Coronary artery (tissue), 2 donors: ENCODE measurements at regions not wholly inside any gene's neighbourhood (a gene's known extent, or its start where the extent isn't known, plus 50 kb on each side); places are given as distances from the start of the nearest gene placed in this dataset.

Experiments used
- DNase-seq: peaks from one replicate; pipeline ENCODE4 v3.0.0-alpha.2; 2017; ENCODE audit warnings: low spot score
- H3K27ac ChIP-seq, 2 donors: fragments of 200-600 bp; sonication (generic); one replicate each; pipeline ENCODE4 v1.5.1; 2016 to 2019
- H3K4me3 ChIP-seq: fragments of 200-600 bp; sonication (generic); 2 replicates; pipeline ENCODE4 v1.5.1; 2016; ENCODE audit warnings: mild to moderate bottlenecking, moderate library complexity
- TF ChIP-seq, protein P1 (sequence below): fragments of 200-600 bp; sonication (generic); IDR thresholded peaks from one replicate; pipeline ENCODE4 v1.5.1; 2019; ENCODE audit warnings: antibody characterized with exemption

DNA sequence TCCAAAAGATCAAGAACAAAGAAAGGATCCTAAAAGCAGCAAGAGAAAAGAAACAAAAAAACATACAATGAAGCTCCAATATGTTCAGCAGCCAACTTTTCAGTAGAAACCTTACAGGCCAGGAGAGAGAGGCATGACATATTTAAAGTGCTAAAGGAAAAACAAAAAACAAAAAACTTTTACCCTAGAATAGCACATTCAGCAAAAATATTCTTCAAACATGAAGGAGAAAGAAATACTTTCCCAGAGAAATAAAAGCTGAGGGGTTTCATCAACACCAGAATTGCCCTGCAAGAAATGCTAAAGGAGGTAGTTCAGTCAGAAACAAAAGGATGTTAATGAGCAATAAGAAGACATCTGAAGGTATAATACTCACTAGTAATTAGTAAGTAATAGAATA, 753.5 kb upstream of the POT1 start:
- no peak for DNase-seq

DNA sequence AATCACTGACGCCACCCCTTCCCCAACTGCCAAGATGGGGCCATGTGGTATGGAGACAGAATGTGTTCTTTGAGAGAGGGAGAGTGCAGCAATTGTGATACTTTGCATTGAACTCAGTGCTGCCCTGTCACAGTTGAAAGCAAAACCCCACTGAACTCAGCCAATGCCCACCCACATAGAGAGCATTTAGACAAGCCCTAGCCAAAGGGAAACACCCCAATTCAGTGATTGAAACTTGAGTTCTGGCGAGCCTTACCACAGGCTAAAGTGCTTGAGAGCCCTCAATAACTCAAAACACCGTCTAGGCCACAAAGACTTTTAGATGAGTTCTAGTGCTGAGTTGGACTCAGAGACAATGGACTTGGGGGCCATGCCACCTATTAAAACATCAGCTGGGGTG, 751.9 kb upstream of the POT1 start:
- DNase-seq: no peak
- H3K4me3 ChIP-seq: no peak overlapping the region

More for the DNA sequence above, 753.5 kb upstream of the POT1 start:
- no peak overlapping the region for H3K27ac ChIP-seq
- no peak overlapping the region for H3K4me3 ChIP-seq
- TF ChIP-seq, protein P1, sequence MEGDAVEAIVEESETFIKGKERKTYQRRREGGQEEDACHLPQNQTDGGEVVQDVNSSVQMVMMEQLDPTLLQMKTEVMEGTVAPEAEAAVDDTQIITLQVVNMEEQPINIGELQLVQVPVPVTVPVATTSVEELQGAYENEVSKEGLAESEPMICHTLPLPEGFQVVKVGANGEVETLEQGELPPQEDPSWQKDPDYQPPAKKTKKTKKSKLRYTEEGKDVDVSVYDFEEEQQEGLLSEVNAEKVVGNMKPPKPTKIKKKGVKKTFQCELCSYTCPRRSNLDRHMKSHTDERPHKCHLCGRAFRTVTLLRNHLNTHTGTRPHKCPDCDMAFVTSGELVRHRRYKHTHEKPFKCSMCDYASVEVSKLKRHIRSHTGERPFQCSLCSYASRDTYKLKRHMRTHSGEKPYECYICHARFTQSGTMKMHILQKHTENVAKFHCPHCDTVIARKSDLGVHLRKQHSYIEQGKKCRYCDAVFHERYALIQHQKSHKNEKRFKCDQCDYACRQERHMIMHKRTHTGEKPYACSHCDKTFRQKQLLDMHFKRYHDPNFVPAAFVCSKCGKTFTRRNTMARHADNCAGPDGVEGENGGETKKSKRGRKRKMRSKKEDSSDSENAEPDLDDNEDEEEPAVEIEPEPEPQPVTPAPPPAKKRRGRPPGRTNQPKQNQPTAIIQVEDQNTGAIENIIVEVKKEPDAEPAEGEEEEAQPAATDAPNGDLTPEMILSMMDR: no peak

DNA sequence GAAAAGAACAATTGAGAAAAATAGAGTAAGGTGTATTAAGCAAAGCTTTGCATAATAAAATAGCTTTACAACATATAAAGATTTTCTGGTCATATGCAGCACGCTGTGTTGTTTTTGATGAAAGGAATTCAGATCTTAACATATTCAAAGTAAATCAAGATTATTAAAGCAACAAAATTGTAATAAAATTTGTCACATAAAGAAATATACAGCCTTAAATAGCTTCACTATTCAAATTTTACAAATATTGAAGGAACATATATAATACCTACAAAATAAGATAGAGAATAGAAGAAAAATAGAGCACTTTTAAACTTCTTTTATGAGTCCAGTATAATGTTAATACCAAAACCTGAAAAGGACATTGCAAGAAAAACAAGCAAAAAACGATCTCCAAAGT, 749.1 kb upstream of the POT1 start:
- DNase-seq: no peak
- TF ChIP-seq, protein P1: no peak

More for the DNA sequence above, 751.9 kb upstream of the POT1 start:
- no peak overlapping the region for H3K27ac ChIP-seq
- TF ChIP-seq, protein P1: no peak

DNA sequence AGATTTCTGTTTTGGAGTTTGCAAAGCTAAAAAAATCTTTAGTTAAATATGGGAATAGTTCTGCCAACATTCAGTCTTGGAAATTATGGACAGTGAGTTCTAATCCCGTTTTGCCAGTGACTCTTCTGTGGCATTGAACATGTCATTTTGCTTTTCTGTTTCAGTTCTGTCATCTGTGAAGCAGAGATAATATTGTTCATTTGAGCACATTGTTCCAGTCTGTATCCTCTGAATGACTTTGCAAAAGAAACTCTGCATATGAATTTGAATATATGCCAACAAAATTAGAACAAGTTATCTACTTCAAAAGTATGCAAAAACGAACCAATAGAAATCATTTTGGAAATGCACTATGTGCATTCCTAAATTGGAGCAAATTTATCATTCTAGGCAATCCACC, 746.0 kb upstream of the POT1 start:
- TF ChIP-seq, protein P1: no peak
- Histone ChIP-seq H3K4me3 (no peak overlapping the region), H3K27ac (no peak overlapping the region)
- DNase-seq: no peak

More for the DNA sequence above, 749.1 kb upstream of the POT1 start:
- Histone ChIP-seq H3K27ac (no peak overlapping the region), H3K4me3 (no peak overlapping the region)

DNA sequence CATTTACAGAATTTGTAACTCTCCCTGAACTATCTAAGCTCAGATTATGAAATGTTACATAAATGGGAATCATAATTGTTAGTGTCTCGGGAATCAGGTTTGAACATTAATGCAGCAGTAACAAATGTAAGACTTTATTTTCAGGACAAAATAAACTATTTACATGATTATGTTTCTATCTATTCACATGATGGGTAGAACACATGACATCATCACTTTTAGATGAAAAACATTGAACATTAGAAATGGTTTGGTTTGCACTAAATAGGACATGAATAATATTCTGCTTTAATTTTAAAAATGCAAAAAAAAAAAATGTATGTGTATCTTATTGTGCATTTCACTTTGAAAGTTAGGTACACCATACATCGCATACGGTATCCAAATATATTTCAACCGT, 745.5 kb upstream of the POT1 start:
- no peak overlapping the region for H3K27ac ChIP-seq
- TF ChIP-seq, protein P1: no peak
- no peak for DNase-seq
- no peak overlapping the region for H3K4me3 ChIP-seq

DNA sequence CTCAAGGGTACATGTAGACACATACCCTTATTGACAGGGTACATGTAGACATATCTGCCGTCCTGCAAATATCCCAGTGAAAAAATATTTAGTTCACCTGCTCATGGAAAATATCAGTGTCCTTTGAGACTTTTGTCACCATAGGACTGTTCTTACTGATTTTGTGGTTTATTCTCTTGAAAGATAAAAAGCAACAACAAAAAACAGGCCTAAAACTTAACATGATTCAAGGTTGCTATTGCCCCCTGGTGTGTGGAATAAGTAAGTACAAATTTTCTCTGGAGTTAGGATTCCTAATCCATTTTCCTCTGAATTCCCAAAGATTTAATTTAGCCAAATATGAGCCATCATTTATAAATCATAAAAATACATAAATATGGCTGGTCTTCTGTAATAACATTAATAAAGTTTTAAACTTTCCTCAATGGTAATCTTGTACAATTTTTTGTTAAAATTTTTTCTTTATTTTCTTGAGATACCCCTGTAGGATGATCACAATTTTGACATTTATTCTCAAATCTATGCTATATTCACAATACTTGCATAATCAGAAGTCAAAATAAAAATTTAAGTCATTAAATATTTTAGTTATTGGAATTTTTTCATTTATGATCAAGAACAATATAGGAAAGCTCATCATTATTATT, 741.4 kb upstream of the POT1 start:
- Histone ChIP-seq H3K4me3 (no peak overlapping the region), H3K27ac (no peak overlapping the region)
- DNase-seq: no peak
- TF ChIP-seq, protein P1: peak; percentile 15

DNA sequence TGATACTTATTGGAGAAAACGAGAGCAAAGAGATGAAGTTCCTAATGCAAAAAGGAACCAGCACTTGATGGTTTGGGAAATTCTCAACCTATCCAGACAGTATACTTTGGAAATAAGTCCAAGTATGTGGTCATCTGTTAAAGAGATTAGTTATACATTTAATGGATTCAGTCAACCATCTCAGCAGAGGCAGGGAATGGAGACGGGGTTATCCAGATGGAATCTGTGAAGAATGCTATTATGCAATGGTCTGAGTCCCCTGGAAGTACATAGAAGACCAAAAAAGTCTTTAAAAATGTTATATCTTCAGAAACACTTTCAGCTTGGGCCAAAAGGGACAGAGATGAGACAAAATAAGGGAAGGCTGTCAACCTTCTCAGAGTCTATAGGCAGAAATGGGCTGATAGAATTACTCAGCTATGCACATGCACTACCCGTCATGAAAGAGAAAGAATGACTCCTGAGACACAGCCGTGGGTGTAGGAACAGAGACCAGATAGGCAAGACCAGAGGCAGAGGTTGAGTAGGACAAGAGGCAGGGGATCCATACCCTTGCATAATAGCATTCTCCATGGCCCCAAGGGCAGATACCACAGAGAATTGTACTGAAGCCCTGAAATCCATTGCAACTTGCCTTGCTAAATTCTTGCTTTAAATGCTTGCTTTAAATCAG, 738.8 kb upstream of the POT1 start:
- no peak overlapping the region for H3K4me3 ChIP-seq

More for the DNA sequence above, 738.8 kb upstream of the POT1 start:
- TF ChIP-seq, protein P1: no peak
- H3K27ac ChIP-seq: no peak overlapping the region
- no peak for DNase-seq
